ENCODE measurements at regions not wholly inside any gene's neighbourhood (a gene's known extent, or its start where the extent isn't known, plus 50 kb on each side); places are given as distances from the start of the nearest gene placed in this dataset.

- POLR2A ChIA-PET (ENCODE audit: partially characterized antibody): interaction anchor here (0.9 to 1.0 kb wide), 2 partner anchors 38 to 89 kb away, joined by 3 to 4 read pairs; partner anchors contain the start of gene TNRC6C
- TF ChIP-seq CEBPB (IDR thresholded peaks at IDR 0.05; ENCODE audit: low read depth, low read length): peak; percentile 49
- TF ChIP-seq SIX5 (IDR thresholded peaks at IDR 0.05; ENCODE audit: low read depth, low read length): no peak
- no peak for TF ChIP-seq BACH1 (IDR thresholded peaks at IDR 0.05; ENCODE audit: low read length)
Measured at GRCh38 chr17:77869665-77870132, 88.8 kb upstream of the TNRC6C start.

More at GRCh38 chr17:77869665-77870132, 88.8 kb upstream of the TNRC6C start:
- Histone ChIP-seq H3K4me2 (ENCODE audit: insufficient read depth in 1 of 2, low read depth in 2 of 2, low read length in 2 of 2) (no peak overlapping the region), H4K91ac (replicated peaks; ENCODE audit: insufficient read length, low read length) (no peak overlapping the region), H2BK20ac (ENCODE audit: low read length) (no peak overlapping the region), H3K4ac (replicated peaks; ENCODE audit: insufficient read length, low read depth, low read length) (no peak overlapping the region), H3K4me1 (replicated peaks in 1 of 4; ENCODE audit: control insufficient read depth in 3 of 4, insufficient read depth in 4 of 4, low read length in 3 of 4) (peaks cover 0 to 11% (median 2%) of the 10 kb centered on the region in 4 experiments; a peak in 5 of 7 replicates), H4K8ac (ENCODE audit: extremely low read depth, insufficient read depth, low read length) (no peak overlapping the region), H3K18ac (ENCODE audit: extremely low read depth, low read length) (no peak overlapping the region), H3K36me3 (ENCODE audit: control insufficient read depth in 2 of 4, insufficient read depth in 4 of 4, low read length in 3 of 4) (no peaks in the 10 kb centered on the region), H3K27ac (ENCODE audit: low read depth, low read length) (no peak overlapping the region), H4K5ac (ENCODE audit: insufficient read length, low read depth, low read length) (no peak overlapping the region), H2AK5ac (ENCODE audit: low read depth, low read length) (no peak overlapping the region), H3K9me3 (ENCODE audit: insufficient read depth in 2 of 2, low read depth in 1 of 2, low read length in 1 of 2) (peaks cover 0 to 2% of the 10 kb centered on the region in 2 experiments; a peak in 1 of 4 replicates), H2AFZ (ENCODE audit: low read length) (no peak overlapping the region), H3K56ac (replicated peaks; ENCODE audit: insufficient read length, low read depth, low read length) (no peak overlapping the region), H3K27me3 (replicated peaks in 1 of 4; ENCODE audit: control insufficient read depth in 3 of 4, extremely low read depth in 1 of 4, insufficient read depth in 3 of 4, low read length in 3 of 4) (peaks cover 0 to 2% (median 0%) of the 10 kb centered on the region in 4 experiments; a peak in 1 of 7 replicates), H3K9ac (replicated peaks in 1 of 4; ENCODE audit: extremely low read depth in 1 of 4, low read depth in 3 of 4, low read length in 3 of 4) (no peak overlapping the region; a peak in 2 of 7 replicates), H2BK15ac (ENCODE audit: low read length) (no peak overlapping the region), H3K23ac (ENCODE audit: insufficient read length) (no peak overlapping the region), H2BK120ac (replicated peaks; ENCODE audit: low read depth, low read length) (no peak overlapping the region), H2BK5ac (ENCODE audit: low read depth, low read length) (no peak overlapping the region), H3K14ac (ENCODE audit: insufficient read length) (no peak overlapping the region), H3K23me2 (ENCODE audit: low read depth, low read length) (peaks cover 5% of the 10 kb centered on the region; the same call in 1 of the 2 replicates), H3K79me1 (ENCODE audit: low read depth, low read length) (no peaks in the 10 kb centered on the region), H4K20me1 (replicated peaks in 1 of 2; ENCODE audit: control insufficient read depth in 1 of 2, insufficient read depth in 2 of 2, low read length in 2 of 2) (peaks cover 0 to 4% of the 10 kb centered on the region in 2 experiments), H3K4me3 (ENCODE audit: extremely low read depth in 1 of 4, insufficient read depth in 2 of 4, low read depth in 3 of 4, low read length in 4 of 4) (no peak overlapping the region), H3K79me2 (ENCODE audit: control insufficient read depth in 1 of 2, insufficient read depth in 2 of 2, low read length in 2 of 2) (no peaks in the 10 kb centered on the region), H2BK12ac (ENCODE audit: low read depth, low read length) (peak overlapping the region; percentile 39; the same call in 1 of the 2 replicates)
- FAIRE-seq: no peak
- WGBS, 2 experiments (ENCODE audit: extremely low coverage in 1 of 2, insufficient coverage in 1 of 2, insufficient read length in 1 of 2, insufficient replicate concordance in 2 of 2, low coverage in 1 of 2, low lambda C conversion rate in 2 of 2, missing lambda C conversion rate in 1 of 2): 81% methylated on average over 9 of the region's 10 CpGs; no CpG with 5 or more reads in 1 of the 2 experiments
- no peak for DNase-seq (ENCODE audit: low read depth in 1 of 2, low spot score in 2 of 2)
- CTCF ChIA-PET (ENCODE audit: partially characterized antibody): interaction anchor here (0.6 to 2.7 kb wide), 5 partner anchors 23 to 886 kb away, joined by 3 to 12 read pairs (median 3); no protein-coding TSS in a partner anchor
